A673 (cell line): ENCODE measurements at regions not wholly inside any gene's neighbourhood (a gene's known extent, or its start where the extent isn't known, plus 50 kb on each side); places are given as distances from the start of the nearest gene placed in this dataset.
"Not testable (repeated sequence)": the region's sequence is repeated elsewhere in the genome, so short reads cannot be mapped to it uniquely, and the experiment has no call there.

Experiments
- CTCF ChIP-seq: fragments of 300-800, 200-600 bp; sonication (generic); conservative IDR thresholded peaks from 2 replicates; pipeline ENCODE4 v1.5.1; 2017; ENCODE audit warnings: low read depth, mild to moderate bottlenecking, antibody characterized with exemption, low read length, moderate library complexity, mixed read lengths
- EZH2 ChIP-seq: fragments of 200-600 bp; sonication (generic); IDR thresholded peaks from 2 replicates; pipeline ENCODE4 v1.6.1; 2017; ENCODE audit warnings: borderline replicate concordance, low read depth, mild to moderate bottlenecking, mixed read lengths, antibody characterized with exemption, low read length; ENCODE audit not compliant: poor library complexity, severe bottlenecking

- TF ChIP-seq CTCF, EZH2: not testable (repeated sequence)
Observed at GRCh38 chr6:15813698-15814097, 150.9 kb upstream of the DTNBP1 start.
